ENCODE measurements at regions not wholly inside any gene's neighbourhood (a gene's known extent, or its start where the extent isn't known, plus 50 kb on each side); places are given as distances from the start of the nearest gene placed in this dataset.

DNA sequence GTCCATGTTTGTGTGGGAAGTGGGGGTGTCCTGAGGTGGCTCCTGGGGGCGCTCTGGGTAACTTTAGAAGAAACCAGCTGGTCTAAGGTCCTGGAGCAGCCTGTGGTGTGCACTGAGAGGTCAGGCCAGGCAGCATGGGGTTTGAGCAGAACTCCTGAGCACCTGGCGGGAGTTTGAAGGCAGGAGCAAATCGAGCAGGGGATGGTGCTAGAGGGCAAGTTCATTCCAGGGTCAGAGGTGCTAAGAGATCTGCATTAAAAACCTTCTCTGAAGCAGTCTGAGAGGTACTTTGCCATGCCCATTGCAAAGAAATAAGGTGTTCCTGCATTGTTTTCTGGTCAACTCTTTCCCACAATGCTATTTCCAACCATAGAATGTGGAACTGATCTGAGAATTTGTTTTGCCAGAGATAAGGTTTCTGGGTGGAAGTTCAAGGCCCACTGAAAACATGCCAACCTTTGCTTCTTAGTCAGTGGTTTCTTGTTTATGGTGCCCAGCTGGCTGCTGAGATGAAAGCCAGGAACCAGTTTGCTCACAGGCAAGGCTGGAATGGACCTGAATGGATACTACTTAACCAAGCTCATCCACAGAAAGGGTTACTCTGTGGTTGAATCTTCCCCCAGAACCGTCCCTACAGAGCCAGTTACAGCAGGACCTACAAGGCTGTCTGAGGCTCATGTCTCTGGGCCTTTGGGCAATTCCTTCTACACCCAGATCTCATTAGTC is 136.3 kb upstream of the TMEM72 start:
- no TSS peak for BruUV-seq (replicated peaks)
- no peak for TF ChIP-seq CTCF (IDR thresholded peaks at IDR 0.05; ENCODE audit: unreplicated experiment)
- intact Hi-C loops (cut with micrococcal nuclease): no loop called here
- no peak for DNase-seq (ENCODE audit: unreplicated experiment)
- Mint-ChIP-seq H3K9me3 (ENCODE audit: unreplicated experiment) (no peaks in the 10 kb centered on the region), H3K4me3 (ENCODE audit: unreplicated experiment) (no peak overlapping the region), H3K27me3 (ENCODE audit: insufficient read depth, unreplicated experiment) (no peaks in the 10 kb centered on the region), H3K27ac (ENCODE audit: low read depth, unreplicated experiment) (no peak overlapping the region), H3K4me1 (ENCODE audit: insufficient read depth, unreplicated experiment) (no peaks in the 10 kb centered on the region), H3K36me3 (ENCODE audit: insufficient read depth, unreplicated experiment) (no peaks in the 10 kb centered on the region)
- ChIA-PET CTCF (interaction anchor here (0.6 kb wide), 1 partner anchor 1600 kb away, joined by 3 read pairs; no protein-coding TSS in a partner anchor), POLR2A (no interaction called here)

GRCh38 chr10:44775402-44775741 is 135.8 kb upstream of the TMEM72 start:
- Mint-ChIP-seq H3K27ac (ENCODE audit: low read depth, unreplicated experiment) (no peak overlapping the region), H3K9me3 (ENCODE audit: unreplicated experiment) (no peaks in the 10 kb centered on the region), H3K4me3 (ENCODE audit: unreplicated experiment) (no peak overlapping the region), H3K4me1 (ENCODE audit: insufficient read depth, unreplicated experiment) (no peaks in the 10 kb centered on the region), H3K27me3 (ENCODE audit: insufficient read depth, unreplicated experiment) (no peaks in the 10 kb centered on the region), H3K36me3 (ENCODE audit: insufficient read depth, unreplicated experiment) (no peaks in the 10 kb centered on the region)
- ChIA-PET POLR2A (no interaction called here), CTCF (interaction anchor here (0.6 kb wide), 1 partner anchor 1600 kb away, joined by 3 read pairs; no protein-coding TSS in a partner anchor)
- intact Hi-C loops (cut with micrococcal nuclease): no loop called here
- no TSS peak for BruUV-seq (replicated peaks)
- no peak for TF ChIP-seq CTCF (IDR thresholded peaks at IDR 0.05; ENCODE audit: unreplicated experiment)
- DNase-seq (ENCODE audit: unreplicated experiment): no peak

- no peaks in the 10 kb centered on the region for H3K36me3 Mint-ChIP-seq (ENCODE audit: insufficient read depth, unreplicated experiment)
- no TSS peak for BruUV-seq (replicated peaks)
- ChIA-PET POLR2A (no interaction called here), CTCF (interaction anchor here (0.6 kb wide), 1 partner anchor 30 kb away, joined by 4 read pairs; no protein-coding TSS in a partner anchor)
- H3K4me1 Mint-ChIP-seq (ENCODE audit: insufficient read depth, unreplicated experiment): no peaks in the 10 kb centered on the region
- intact Hi-C loops (cut with micrococcal nuclease): no loop called here
- no peak overlapping the region for H3K27ac Mint-ChIP-seq (ENCODE audit: low read depth, unreplicated experiment)
- H3K4me3 Mint-ChIP-seq (ENCODE audit: unreplicated experiment): no peak overlapping the region
- H3K9me3 Mint-ChIP-seq (ENCODE audit: unreplicated experiment): no peaks in the 10 kb centered on the region
- no peaks in the 10 kb centered on the region for H3K27me3 Mint-ChIP-seq (ENCODE audit: insufficient read depth, unreplicated experiment)
- TF ChIP-seq CTCF (IDR thresholded peaks at IDR 0.05; ENCODE audit: unreplicated experiment): no peak
- no peak for DNase-seq (ENCODE audit: unreplicated experiment)
Observed at GRCh38 chr10:44776181-44776580, 135.0 kb upstream of the TMEM72 start.

GRCh38 chr10:44779511-44779910 is 131.6 kb upstream of the TMEM72 start:
- POLR2A ChIA-PET: no interaction called here
- intact Hi-C loops (cut with micrococcal nuclease): no loop called here

More at GRCh38 chr10:44779511-44779910, 131.6 kb upstream of the TMEM72 start:
- H3K27me3 Mint-ChIP-seq (ENCODE audit: insufficient read depth, unreplicated experiment): peaks cover 9% of the 10 kb centered on the region
- no peaks in the 10 kb centered on the region for H3K4me1 Mint-ChIP-seq (ENCODE audit: insufficient read depth, unreplicated experiment)
- no TSS peak for BruUV-seq (replicated peaks)
- H3K36me3 Mint-ChIP-seq (ENCODE audit: insufficient read depth, unreplicated experiment): no peaks in the 10 kb centered on the region
- CTCF ChIA-PET: no interaction called here
- no peak overlapping the region for H3K27ac Mint-ChIP-seq (ENCODE audit: low read depth, unreplicated experiment)
- H3K4me3 Mint-ChIP-seq (ENCODE audit: unreplicated experiment): no peak overlapping the region
- no peak for TF ChIP-seq CTCF (IDR thresholded peaks at IDR 0.05; ENCODE audit: unreplicated experiment)
- DNase-seq (ENCODE audit: unreplicated experiment): no peak
- H3K9me3 Mint-ChIP-seq (ENCODE audit: unreplicated experiment): no peaks in the 10 kb centered on the region

All from MCF 10A (cell line).